Skin of body (tissue), 1 donor: ENCODE measurements at regions not wholly inside any gene's neighbourhood (a gene's known extent, or its start where the extent isn't known, plus 50 kb on each side); places are given as distances from the start of the nearest gene placed in this dataset.
"Not testable (repeated sequence)": the region's sequence is repeated elsewhere in the genome, so short reads cannot be mapped to it uniquely, and the experiment has no call there.

Source experiments
- DNase-seq: peaks from one replicate; lab custom pipeline; 2025; lab: John Stamatoyannopoulos, UW

DNA sequence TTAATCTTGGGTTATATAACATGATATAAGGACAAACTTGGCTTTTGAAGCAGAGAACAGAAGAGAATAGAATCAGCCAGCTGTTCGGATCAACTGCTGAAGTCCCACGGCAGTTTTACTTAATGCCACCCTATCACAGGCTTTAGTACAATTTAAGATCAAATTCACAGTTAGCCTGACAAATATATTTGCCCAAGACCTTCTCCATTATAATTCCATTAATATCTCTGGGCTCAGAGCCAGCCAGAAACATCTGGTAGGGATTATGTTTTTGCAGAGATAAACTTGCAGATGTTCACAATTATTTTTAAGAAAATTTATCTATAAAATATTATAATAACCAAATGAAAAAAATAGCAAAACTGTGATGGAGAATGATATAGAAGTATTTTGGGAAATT lies 381.4 kb downstream of the RAD51AP2 start:
- no peak for DNase-seq

DNA sequence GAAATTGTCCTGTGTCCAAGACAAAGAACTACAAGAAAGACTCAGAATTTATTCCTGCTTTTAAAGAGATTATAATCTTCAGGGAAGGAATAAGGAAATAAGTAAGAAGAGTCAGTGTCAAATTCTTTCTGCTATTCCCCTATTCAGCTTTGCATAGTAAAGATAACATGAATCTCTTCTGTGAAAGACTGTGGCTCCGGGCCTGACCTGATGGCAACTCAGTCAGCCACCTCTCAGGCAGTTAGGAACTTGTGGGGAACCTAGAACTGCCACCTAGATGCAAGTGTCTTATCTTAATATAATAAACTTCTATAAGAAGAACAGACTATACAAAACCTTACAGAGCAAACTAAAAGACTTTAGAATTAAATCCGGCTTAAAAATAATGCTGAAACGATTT lies 382.0 kb downstream of the RAD51AP2 start:
- DNase-seq = no peak

DNA sequence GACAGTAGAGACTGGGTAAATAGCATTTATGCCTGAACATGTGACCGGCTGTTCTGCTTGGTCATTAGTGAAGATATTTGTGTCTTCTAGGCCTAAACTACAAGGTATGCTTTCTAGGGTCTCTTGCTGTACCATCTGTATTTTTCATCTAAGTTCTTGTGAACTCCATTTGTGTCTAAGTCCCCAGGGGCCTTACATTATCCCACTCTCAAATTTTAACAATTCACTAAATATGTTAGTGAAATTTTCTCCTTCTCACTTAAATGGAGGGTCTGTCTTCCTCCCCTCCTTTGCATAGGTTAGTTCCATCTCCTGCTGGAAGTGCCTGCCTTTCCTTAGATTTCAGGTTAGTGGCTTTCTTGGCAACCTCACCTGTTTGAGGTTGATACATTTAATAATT lies 382.6 kb downstream of the RAD51AP2 start:
- DNase-seq = no peak

DNA sequence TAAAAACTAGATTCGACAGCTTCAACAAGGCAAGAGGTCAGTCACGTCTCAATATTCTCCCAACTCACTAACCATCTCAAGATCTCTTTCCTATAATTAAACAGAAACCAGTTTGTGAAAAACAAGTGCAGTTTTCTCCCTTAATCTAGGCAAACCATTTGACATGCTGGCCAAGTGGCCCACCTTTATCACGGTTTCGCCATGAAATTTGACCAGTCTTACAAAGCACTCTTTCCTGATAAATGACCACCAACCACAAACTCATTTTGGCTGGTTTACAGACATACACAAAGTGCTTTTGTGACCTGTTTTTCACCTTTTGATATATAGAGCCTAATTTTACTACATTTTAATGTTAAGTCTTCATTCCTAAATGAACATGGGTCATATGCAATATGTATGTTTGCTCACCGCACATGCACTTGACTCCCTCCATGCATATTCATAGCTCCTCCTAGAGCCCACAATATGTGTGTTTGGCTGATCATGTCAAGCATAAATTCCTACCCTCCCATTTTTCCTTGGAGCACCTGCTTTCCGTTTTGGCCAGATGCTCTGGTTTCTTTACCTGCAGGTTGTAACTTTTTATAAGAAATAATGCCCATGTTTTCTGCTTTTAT lies 385.1 kb downstream of the RAD51AP2 start:
- no peak for DNase-seq

DNA sequence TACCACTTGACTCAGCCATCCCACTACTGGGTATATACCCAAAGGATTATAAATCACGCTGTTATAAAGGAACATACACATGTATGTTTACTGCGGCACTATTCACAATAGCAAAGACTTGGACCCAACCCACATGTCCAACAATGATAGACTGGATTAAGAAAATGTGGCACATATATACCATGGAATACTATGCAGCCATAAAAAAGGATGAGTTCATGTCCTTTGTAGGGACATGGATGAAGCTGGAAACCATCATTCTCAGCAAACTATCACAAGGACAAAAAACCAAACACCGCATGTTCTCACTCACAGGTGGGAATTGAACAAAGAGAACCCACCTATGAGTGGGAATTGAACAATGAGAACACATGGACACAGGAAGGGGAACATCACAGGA lies 387.6 kb downstream of the RAD51AP2 start:
- DNase-seq = not testable (repeated sequence)

DNA sequence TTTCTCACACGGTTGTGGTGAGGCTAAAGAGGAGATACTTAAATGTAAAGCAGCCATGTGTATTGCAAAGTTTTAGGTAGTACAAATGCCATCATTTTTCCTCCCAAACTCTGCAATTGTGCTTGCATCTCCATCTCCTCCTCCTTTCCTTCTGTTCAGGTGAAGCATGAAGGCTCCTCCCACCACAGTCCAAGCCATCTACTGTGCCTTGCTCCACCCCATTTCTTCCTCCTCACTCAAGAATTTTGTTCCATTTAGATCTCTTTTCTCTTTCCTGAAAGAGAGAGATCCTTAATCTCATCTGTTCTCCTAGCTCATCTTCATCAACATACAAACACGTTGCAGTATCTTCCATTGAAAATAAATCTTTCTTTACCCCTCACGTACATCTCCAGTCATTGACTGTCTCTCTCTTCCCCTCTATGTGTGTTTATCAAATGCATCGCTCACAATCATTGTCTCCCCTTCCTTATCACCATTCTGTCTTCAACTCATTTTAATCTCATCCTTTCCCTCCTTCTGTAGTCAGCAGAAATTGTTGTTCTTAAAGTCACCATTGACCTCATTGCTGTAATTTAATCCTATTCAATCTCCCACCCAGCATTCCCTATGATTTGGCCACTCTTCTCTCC lies 392.1 kb downstream of the RAD51AP2 start:
- DNase-seq = no peak

DNA sequence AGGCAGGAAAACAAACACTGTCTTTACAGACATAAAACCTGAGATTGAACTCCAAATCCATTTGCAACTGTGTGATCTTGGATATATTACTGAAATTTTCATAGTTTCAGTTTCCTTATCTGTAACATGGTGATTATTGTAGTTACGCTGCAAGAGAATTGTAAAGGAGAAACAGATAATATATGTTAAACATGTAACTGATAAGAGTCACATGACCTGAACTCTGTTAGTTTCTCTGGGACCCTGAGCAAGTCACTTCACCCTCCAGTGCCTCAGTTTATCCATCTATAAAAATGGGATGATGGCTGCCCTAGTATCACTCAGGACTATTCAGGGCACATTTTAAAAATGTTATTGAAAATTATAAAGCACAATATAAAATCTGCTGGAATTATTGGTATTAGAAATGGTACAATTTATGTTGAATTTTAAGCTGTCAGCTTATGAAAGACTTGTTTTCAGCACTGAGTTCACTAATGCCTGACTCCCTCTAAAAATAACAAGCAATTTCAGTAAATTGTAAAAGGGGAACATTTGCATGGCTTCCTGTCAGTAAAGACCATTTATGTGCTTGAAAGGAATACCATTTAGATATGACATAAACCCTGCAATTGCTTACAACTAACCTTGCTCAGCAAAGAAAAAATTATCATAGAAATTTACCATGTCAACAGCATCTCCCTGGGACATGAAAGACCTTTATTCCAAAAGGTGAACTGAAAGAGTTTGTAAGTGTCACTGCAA lies 393.5 kb downstream of the RAD51AP2 start:
- DNase-seq = no peak

DNA sequence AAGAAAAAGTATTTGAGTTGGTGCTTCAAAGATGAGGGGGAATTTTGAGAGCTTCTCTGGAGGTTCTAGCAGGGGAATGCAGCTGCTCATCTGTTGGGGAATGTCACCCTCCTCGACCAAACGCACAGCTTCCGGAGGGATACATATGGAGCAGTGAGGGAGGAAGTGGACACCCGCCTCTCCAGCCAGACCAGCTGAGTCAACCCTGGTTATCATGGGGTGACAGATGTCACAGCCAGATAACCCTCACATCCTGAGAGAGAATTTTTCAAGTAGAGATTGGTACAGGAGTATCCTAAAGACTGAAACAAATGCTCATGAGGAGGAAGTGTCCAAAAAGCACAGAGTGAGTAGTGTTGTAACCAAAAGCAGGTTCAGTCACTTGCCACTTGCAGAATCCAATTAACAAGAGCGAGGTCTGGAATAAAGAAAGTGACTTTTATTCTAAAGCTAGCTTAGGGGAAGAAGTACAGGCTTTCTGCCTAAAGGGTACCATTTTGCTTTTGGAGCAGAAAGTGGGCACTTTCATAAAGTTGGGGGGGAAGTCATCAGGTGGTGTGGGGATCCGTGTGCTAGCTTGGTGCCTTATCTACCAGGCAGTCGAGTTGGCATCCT lies 395.2 kb downstream of the RAD51AP2 start:
- no peak for DNase-seq

DNA sequence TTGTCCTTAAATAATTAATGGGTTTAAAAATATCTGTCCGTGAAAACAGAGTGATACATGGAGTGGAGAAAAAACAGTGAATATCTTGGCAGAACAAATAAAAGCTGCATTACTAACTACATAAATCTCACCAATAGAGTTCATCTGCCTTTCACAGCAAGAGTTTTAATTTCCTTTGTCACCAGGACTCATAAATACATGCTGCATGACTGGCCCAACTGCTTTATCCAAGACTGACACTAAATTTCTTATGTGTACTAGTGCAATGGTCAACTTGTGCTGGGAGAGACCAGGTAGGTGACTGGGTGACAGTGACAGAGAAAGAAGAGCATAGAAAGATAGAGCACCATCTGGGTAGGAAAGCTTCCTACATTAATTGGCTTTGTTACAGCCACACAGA lies 402.8 kb downstream of the RAD51AP2 start:
- DNase-seq = no peak

DNA sequence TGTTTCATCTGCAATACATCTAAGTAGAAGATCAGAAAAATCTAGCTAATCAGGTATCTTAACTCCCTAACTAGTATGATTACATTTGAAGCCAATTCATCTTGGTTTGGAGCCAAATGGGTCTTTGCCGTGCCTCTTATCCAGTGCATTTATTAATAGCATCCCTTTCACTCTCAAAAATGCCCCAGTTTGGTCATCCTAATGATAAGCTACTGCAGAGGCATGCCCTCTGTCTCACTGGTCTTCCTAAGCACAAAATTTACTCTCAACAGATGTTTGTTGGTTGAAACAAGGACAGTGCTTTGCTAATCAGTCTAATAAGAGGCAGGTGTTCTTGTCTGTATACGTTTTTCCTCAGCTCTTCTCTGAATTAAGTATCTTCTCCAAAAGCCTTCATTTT lies 403.2 kb downstream of the RAD51AP2 start:
- no peak for DNase-seq

DNA sequence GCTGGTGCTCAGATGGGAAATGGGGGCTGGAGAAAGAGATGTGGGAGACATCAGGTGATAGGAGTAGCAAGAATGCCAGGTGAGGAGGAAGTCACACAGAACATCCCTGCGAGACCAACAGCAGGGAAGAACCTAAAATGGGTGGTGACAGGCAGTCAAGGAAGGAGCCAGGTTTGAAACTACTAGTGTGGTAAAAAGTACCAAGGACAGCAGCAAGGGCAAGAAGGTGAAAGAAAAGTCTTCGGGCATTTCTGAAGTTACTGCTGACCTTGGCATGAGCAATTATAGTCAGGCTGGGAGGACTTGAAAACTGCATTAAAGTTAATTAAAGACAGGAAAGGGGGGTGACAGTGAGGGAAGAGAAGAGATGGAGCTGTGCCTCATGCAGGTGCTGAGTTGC lies 410.4 kb downstream of the RAD51AP2 start:
- DNase-seq = no peak

DNA sequence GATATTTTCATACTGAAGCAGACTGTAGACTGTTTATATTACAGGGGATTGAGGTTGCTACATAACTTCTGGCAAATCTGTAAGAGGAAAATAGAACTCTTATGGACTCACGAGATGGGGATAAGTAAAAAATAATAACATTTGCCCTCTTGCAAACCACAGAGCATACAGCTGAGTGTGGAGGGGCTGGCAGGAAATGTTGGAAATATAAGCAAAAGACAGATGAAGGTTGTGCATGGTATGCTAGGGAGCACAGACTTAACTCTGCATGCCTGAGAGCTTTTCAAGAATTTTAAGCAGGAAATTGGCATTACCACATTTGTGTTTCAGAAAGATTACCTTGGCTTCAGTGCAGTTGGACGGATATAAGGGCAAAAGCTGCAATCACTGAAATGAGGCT lies 411.1 kb downstream of the RAD51AP2 start:
- DNase-seq = no peak

DNA sequence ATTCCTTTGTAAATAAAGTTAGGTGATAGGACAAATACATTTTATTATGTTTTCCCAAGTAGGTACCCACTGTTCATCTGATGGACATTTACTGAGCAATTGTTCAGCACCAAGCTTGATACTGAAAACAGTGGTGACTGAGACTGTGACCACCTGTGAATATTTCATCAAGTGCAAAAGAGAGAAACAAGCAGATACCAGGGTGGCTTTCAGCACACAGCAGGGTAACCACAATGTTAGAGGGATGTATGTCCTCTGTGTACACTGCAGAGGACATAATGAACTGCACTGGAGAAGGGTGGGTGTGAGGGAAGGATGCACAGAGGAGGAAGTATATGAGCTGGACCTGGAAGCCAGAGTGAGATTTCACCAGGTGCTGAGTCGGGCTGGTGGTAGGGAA lies 411.8 kb downstream of the RAD51AP2 start:
- no peak for DNase-seq

DNA sequence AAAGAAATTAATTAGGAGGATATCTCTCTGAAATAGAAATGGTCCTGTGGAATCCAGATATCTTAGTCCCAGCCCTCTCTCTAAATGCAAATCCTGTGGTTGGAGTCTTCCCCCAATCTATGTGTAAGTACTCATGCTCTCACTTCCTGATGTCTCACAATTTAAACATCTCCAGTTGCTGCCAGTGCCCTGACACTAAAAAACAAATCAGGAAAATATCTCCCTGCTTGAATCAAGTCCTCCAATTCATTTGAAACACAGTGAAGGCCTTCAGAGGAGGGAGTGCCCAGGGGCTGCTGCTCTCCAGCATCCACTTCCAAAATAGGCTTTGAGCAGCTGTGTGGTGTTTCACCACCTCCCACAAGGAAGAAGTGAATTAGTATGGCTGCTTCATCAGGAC lies 413.8 kb downstream of the RAD51AP2 start:
- no peak for DNase-seq

DNA sequence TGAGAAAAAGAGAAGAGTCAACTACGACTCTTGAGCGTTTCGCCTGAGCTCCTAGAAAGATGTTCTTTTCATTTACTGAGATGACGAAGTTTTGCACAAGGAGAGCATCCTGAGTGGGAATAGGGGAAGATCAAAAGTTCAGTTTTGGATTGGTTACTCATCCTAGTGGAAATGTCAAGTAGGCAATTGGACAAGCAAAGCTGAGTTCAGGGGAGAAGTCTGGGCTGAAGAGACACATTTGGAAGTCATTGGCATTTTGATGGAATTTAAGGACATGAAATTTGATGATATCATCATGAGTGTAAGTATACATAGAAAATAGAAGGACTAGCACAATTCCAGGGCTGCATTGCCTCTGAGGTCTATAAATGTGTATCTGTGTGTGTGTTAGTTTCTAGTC lies 416.6 kb downstream of the RAD51AP2 start:
- DNase-seq = no peak

DNA sequence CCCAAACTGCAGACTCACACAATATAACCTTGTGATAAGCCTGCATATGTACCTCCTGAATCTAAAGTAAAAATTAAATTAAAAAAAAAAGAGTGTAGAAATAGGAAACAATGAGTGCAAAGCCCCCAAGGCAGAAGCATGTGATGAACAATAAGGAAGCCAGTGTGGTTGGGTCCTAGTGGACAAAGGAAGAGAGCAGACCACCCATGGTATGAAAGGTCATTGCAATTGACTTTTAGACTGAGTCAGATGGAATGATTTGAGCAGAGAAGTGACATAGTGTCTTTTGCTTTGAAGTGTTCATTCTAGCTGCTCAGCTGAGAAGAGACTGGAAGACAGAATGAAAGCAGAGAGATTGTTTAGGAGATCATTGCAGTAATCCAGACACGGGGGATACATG lies 417.1 kb downstream of the RAD51AP2 start:
- DNase-seq = no peak

DNA sequence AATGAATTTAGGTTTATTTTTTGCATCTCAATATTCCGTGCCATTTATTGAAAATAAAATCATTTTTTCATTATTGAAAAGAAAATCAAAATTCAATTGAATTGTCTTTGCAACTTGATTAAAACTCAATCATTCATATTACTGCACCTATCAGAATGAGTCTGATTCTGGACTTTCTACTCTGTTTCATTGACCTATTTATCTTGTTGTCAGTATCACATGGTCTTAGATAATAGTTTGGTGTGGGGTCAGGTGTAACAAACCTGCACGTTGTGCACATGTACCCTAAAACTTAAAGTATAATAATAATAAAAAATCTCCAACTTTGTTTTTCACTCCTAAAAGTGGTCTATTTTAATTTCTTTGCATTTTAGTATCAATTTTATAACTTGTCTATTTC lies 422.9 kb downstream of the RAD51AP2 start:
- DNase-seq = no peak

DNA sequence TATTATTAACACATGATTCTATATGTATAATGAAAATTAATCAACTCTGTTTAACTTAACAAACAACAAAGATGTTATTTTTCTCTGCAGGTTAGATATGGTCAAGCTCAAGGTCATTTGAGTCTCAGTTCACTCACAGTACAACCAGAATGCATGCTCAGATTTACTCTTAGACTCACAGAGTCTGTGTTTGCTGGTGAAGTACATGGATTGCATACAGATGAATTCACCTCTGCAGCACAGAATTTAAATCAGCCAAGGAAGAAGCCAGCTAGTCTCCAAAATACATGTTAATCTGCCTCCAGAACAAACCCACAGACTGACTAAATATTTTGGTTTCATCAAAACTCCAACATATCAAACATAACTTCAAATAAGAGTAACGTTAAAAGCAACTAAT lies 424.5 kb downstream of the RAD51AP2 start:
- no peak for DNase-seq

DNA sequence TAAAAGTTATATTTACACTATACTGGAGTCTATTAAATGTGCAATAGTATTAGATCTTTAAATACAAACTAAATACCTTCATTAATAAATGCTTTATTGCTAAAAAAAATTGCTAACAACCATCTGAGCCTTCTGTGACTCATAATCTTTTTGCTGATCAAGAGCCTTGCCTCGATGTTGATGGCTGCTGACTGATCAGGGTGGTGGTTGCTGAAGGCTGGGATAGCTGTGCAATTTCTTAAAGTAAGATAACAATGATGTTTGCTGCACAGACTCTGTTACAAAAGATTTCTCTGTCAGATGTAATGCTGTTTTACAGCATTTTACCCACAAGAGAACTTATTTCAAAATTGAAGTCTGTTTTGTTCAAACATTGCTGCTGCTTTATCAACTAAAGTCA lies 421.4 kb upstream of the CYRIA start:
- no peak for DNase-seq

DNA sequence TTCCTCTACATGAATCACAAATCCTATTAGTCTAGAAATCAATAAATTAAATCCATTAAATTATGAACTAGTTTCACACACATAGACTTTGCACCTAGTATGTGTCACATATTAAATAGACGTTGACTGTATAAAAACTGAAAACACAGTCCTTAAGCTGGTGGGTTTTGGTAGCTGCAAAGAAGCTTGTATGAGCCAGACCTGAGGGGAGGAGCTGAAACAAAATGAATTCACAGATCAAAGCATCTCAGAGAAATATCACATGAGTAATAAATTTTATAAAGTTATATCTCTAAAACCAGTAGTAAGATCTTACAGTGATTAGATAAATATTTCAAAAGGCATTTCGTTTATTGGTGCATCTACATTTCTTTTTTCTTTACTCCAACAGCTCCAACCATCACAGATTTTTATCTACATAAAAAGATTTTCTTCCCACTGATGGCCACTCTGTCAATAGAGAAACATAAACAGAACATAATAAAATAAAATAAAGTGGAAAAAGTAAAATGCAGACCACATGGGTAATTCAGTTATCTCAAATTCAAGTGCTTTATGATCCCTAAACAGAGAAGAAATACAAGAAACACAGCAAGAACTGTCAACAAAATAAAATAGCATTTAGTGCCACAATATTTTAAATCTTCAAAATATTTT lies 420.0 kb upstream of the CYRIA start:
- no peak for DNase-seq

DNA sequence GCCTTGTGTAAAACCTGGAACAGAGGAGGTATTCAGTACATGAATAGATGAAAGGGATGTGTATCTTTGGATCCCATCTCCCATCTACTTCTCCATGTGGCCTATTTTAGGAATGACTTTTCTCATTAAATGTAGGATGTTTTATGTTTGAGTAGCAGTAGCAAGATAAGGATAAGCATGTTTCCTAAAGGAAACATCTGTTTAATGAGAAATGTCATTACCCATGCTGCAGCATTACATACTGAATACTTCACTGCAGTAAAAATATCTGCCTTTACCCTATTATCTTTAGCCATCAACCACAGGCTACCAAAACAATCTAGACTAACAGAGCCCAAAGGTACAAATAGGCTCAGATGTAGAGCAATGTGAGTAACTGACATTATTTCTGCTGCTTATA lies 419.2 kb upstream of the CYRIA start:
- DNase-seq = no peak

DNA sequence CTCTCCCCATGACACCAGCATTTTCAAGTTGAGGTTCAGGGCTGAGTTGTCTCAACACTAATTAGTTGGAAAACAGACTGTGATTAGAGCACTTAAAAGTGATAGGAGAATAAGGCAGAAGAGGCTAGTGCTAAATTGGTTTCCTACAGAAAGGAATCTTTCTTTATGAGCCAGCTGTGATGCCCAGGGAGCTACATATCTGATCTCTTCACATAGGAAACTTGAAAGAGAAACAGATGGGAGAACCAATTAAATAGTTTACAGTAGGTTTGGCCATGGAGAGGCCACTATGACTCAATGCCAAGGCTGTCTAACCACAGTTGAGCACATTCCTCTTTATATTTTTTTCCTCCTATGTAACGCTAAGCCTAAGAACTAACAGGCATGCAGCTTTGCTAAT lies 418.3 kb upstream of the CYRIA start:
- DNase-seq = no peak
